HG03095 (cell line): ENCODE measurements at regions not wholly inside any gene's neighbourhood (a gene's known extent, or its start where the extent isn't known, plus 50 kb on each side); places are given as distances from the start of the nearest gene placed in this dataset.
A peak's percentile ranks its signal among the peaks of the same experiment; 100 is the strongest.
"Not testable (repeated sequence)": the region's sequence is repeated elsewhere in the genome, so short reads cannot be mapped to it uniquely, and the experiment has no call there.

Source experiments
- ATAC-seq: cut with Tn5 transposase; IDR thresholded peaks from one replicate; pipeline ENCODE4 v1.9.1; 2021; ENCODE audit warnings: moderate library complexity; ENCODE audit not compliant: unreplicated experiment

DNA sequence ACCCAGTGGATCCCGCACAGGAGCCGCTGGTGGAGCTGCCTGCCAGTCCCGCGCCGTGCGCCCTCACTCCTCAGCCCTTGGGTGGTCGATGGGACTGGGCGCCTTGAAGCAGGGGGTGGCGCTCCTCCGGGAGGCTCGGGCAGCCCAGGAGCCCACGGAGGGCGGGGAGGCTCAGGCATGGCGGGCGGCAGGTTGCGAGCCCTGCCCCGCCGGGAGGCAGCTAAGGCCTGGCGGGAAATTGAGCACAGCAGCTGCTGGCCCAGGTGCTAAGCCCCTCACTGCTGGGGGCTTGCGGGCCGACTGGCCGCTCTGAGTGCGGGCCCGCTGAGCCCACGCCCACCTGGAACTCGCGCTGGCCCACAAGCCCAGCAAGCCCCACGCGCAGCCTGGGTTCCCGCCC is 127.1 kb upstream of the TMEM164 start:
- ATAC-seq, result no peak

DNA sequence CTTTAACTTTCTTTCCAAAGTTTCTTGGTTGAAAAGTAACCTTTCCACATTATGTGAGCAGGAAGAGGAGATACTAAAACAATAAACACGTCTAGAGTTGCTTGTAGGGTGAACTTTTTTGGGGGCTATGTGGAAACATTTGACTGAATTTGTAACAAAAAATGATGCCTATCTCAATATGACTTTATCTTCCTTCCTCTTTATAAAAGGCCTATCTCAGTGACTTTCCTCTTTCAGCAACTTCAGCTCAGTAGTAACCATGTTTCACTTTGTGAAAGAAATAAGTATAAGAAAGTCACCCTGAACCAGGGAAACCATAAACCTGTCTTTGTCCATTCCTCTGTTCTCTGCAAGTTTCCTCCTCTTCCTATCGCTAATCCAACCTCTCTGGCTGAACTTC is 124.7 kb upstream of the TMEM164 start:
- no peak for ATAC-seq

DNA sequence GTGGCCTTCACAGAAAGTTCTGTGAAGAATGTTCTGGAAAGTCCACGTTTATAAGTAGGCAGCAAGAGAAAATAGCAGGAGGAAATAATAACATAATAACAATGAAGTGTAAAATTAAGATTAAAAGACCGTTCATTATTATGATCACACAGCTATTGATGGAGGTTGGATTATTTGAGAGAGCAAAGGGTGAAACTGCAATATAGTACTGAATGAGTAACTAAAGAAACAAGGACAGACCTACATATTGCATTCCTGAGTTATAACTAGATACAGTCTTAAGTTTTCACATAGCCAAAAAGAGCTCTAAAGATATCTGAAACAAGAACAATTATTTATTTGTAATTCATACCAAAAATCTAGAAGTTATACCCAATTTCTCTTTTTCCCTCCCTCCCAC is 122.9 kb upstream of the TMEM164 start:
- no peak for ATAC-seq

DNA sequence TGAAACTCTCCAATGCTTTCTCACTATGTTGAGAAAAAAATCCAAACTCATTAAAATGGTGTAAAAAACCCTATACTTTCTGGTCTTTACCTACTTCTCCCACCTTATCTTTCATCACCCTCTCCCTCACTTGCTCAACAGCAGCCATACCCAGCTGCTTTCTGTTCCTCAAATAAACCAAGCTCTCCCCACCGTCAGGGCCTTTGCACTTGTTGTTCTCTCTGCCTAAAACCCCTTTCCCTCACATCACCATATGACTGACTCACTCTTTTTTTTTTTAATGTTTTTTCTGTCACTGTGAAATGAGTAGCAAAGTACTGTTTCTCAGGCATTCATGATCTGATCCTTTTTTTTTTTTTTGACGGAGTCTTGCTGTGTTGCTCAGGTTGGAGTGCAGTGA is 122.3 kb upstream of the TMEM164 start:
- ATAC-seq, result peak; percentile 84

DNA sequence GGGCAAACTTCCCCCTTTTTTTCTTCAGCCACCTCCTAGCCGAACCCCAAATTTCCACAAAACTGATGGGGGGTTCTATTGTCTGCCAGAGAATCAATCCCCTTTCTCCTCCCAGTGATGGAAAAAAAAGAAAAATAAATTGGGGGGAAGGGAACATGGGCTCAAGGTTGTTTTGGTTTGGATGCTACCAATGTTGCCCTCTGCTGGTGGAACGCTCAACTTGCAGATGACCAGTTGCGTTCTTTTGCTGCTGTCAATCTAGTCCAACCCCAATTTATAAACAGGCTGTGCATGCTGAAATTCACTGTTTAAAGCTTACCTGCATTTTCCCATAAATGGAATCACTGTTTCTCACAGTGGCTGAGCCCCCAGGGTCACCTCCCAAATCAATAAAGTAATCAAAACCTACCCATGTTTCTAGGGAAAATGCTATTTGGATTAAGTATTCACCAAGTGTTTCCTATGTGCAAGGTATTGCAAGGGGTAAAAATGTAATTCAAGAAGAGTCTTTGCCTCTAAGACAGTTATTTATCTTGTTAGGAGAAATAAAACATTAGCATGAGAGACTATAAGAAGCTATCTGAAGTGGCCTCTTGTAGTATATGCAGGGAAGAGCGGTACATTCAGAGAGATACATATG is 116.7 kb upstream of the TMEM164 start:
- peak; percentile 44 for ATAC-seq

DNA sequence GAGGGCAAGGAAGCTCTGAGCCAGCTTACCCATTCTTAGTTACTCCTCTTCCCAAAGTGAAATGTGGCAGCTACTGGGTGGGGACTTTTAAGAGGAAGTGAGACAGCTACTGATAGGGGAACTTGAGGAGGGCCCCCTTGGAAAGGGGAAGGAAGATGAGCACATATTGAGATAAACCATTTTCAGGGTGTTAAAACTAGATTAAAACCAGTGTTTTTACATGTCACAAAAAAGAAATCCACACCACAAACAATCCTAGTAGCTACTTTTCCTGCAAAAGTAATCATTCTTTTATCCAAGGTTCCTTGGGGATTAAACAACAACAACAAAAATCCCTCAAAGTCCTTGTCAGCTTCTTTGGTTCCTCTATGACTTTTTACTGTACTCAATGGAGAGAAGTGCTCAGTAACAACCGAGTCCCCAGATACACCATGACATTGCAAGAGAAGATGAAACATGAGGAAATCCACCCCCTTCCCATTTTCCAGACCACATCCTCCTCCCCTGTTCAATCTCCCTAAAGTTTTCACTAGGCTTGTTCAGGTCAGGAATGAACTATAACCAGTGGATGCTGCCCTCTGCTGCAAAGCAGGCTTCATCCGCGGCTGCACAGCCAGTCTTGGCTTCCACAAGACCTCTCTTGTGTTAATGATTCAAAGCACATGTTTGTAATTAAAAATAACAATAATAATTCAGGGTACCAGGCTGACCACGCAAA is 113.5 kb upstream of the TMEM164 start:
- peak; percentile 46 for ATAC-seq

DNA sequence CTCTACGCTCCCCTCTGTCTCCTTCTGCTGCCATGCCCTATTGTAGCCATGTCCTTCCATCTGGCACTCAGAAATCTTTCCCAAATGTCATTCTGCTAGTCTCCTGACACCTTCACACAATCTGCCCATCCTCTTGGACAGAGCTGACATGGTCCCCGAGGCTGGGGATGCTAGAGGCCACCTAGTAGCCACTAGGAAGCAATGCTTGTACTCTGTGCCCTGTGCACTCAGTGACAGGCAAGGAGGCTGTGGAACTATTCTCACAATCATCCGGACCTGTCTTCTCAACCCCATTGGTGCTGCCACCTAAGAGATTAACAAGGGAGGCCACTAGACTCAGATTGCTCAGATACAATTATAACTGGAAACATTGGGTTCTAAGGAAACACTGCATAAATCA is 112.6 kb upstream of the TMEM164 start:
- ATAC-seq, result no peak

DNA sequence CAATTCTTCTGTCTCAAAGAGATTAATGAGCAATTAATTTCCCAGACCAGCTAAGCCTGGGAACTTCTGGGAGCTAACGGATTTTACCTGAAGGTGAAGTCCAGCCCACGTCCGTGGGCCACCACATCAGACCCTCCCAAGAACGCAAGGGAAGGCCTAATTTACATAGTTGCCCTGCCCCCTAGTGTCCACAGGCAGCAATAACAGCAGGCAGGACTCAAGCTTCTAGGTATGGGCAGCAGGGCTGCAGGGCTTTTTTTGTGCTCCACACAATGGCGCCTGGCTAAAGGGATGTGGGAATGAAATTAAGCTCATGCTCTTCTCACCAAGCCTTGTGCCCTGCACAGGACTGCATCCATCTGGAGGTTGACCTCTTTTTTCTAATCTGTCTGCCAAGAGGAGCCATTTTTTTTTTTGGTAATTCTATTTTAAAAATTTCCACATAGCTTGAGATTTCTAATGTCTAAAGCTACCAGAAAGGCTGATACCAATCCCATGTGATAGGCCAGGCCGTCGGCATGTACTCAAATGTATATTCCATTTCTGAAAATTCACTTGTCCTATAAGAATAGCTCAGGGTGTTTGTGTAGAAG is 111.9 kb upstream of the TMEM164 start:
- peak; percentile 60 for ATAC-seq

DNA sequence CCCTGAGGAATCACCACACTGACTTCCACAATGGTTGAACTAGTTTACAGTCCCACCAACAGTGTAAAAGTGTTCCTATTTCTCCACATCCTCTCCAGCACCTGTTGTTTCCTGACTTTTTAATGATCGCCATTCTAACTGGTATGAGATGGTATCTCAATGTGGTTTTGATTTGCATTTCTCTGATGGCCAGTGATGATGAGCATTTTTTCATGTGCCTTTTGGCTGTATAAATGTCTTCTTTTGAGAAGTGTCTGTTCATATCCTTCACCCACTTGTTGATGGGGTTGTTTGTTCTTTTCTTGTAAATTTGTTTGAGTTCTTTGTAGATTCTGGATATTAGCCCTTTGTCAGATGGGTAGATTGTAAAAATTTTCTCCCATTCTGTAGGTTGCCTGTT is 106.9 kb upstream of the TMEM164 start:
- ATAC-seq, result not testable (repeated sequence)

DNA sequence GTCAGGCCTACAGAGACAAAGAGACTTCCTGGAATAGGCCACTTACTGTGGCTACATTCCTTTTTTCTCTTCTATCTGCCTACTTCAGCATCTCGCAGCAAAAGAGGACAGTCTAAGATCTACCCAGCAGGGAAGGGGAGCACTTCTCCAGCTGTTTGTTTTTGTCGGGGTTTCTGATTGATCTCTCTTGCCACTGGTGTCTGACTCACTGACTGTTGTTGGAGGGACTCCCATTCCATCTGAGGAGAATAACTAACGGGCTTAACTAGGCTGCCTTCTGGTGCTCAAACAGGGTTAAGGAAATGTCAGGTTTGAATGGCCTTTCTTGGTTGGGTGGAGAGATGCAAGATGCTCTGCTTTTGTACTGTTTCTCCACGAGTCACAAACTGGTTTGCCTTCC is 100.2 kb upstream of the TMEM164 start:
- ATAC-seq, result no peak

DNA sequence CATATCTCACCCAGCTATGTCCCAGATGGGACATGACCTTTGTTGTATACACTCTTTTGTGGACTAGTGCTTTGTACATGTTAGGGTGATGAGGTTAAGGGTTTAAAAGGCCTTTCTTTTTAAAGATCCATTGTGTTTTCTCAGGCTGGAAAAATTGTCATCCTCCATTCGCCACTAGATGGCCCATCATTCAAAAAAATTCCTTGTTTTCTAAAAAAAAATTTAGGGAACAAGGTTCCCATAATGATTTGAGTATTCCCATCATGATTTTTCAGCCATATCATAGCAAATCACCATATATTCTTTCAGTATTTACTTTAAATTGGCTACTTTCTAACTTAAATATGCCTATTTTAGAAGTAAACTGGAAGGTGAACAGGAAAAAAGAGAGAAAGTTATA is 91.9 kb upstream of the TMEM164 start:
- no peak for ATAC-seq

DNA sequence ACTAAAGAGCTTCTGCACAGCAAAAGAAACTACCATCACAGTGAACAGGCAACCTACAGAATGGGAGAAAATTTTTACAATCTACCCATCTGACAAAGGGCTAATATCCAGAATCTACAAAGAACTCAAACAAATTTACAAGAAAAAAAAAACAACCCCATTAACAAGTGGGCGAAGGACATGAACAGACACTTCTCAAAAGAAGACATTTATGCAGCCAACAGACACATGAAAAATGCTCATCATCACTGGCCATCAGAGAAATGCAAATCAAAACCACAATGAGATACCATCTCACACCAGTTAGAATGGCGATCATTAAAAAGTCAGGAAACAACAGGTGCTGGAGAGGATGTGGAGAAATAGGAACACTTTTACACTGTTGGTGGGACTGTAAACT is 89.9 kb upstream of the TMEM164 start:
- ATAC-seq, result not testable (repeated sequence)

DNA sequence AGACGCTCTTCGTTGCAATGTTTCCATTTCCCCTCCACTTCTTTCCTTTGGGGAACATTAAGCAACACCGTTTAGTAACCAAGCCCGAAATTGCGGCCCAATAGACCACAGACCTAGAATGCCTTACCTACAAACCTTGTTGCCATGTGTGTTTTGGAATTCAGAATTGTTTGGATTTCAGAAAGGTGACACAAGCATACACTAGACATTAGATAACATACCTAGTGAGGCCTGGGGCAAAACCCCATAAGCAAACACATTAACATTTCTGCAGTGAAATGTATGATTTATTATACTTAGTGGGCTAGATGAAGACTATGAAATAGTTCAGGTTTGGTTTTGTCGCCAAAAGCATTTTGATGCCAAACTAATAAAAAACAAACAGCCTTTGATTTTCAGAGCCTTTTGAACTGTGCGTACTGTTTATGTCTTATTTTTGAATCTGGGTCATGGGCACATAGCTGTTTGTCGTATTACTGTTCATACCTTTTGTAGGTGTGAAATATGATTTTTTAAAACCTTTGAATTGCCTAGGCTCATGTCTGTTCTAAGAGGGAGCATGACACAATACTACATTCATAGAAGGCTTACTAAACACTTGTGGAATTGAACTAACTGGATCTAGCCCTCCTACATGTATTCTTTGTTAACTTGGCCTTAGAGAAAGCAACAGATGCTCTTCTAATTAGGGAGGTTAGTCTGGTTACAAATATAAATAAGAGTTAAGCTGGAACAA is 88.6 kb upstream of the TMEM164 start:
- ATAC-seq, result no peak

DNA sequence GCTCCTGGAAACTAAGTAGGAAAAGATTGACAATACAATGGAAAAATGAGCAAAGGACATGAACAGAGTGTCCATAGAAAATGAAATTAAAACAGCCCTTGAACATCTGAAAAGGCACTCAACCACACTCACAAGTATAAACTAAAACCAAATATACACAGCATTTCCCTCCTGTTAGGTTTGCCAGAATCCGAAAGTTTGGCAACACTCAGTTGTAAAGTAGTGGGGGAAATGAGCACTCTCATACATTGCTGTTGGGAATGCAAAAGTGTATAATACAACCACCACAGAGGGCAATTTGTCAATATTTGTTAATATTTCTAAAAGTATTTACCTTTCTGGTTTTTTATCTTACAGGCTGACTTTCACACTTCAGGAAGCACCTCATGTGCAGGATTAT is 84.2 kb upstream of the TMEM164 start:
- no peak for ATAC-seq

DNA sequence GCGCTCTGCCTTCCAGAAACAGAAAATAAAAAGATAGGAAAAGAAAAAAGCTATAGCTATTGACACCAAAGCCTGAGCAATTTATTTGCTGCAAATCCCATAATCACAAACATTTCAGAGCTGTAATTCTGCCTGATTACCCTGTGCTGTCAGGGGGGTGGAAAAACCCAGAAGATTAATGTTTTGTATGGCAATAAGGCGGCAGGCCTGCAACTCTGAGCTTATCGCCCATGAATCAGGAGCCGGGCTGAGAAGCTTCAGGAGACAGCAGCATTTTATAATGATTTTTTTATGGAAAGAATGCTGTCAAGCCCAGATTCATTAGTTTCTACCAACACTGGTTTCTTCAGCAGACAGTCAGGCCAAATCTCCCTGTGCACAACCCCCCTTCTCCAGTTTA is 82.6 kb upstream of the TMEM164 start:
- no peak for ATAC-seq

DNA sequence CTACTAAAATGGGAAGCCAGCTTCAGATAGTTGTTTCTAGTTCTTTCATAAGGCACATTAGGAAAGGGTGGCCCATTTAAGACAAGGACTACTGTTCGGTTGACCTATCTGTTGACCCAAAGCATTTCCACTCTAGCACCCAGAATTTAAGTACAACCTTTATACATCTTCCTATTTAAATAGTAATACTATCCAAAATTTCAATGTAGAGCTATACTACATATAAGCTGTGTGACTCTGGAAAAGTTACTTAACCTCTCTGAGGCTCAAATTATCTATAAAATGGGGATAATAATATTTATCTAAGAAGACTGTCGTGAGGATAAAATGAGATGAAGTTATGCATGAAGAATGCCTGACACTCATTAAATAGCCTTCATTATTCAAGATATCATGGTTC is 82.0 kb upstream of the TMEM164 start:
- no peak for ATAC-seq

DNA sequence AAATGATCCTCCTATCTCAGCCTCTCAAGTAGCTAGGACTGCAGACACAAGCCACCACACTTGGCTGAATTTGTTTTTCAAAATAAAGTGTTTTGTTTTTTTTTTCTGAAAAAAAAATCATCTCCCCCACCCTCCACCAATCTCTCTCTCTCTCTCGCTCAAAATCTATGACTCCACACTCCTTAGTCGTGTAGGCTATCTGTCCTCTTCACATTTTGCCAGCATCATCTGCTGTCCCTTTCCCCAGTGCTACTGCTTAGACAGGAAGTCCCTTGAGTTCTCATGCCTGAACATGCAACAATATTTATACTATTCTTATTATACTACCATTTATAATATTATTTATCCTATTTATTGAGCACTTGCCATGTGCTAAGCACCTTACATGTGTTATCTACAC is 80.7 kb upstream of the TMEM164 start:
- no peak for ATAC-seq

DNA sequence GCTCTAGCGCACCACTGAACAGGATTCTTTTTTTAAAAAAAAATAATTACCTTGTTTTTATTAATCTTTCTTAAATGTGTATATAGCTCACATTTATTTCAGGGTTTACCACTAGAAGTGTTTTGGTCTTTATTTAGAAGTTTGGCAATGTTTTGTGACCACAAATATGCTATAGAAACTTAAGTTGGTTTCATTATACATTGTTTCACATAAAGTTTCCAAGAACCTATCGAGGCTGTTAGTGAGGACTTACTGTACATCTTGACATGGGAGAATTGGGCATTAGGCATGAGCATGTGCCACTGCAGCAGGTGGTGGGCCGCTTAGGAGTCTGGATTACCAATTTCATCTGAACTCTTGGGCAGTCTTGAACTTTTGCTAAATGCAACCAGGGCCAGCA is 77.9 kb upstream of the TMEM164 start:
- not testable (repeated sequence) for ATAC-seq

DNA sequence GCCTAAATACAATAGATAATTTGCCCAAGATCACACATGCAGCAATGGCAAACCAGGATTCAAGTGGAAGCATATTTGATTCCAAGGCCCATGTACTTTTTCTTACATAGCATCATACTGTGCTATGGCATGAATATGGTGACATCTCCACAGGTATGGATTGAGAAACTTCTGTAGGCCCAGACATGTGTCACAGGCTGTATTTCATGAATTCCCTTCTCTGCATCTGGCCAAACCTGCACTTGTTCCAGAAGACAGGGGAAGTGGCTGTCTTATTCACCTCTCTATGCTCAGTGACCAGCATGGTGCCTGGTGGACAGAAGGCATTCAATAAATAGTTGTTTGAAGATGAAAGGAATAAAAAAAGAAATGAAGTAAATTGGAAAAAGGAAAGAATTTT is 77.3 kb upstream of the TMEM164 start:
- no peak for ATAC-seq

DNA sequence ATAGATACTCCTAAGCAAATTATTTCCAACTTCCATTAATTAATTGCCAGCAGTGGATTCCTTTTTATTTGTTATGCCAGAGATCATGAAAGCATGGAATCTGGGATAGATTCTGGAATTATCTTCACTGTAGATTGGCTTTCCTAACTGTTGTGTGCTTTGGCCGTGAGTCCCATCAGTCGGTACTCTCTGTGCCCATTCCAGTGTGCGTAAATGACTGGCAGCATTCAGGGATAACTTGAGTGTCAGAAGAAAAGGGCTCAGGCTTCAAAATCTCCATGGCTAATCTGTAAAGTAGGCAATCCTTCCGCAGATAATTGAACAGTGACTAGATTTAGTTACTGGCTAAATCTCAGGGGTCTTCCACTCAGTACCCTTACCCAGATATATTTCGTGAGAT is 76.8 kb upstream of the TMEM164 start:
- no peak for ATAC-seq

DNA sequence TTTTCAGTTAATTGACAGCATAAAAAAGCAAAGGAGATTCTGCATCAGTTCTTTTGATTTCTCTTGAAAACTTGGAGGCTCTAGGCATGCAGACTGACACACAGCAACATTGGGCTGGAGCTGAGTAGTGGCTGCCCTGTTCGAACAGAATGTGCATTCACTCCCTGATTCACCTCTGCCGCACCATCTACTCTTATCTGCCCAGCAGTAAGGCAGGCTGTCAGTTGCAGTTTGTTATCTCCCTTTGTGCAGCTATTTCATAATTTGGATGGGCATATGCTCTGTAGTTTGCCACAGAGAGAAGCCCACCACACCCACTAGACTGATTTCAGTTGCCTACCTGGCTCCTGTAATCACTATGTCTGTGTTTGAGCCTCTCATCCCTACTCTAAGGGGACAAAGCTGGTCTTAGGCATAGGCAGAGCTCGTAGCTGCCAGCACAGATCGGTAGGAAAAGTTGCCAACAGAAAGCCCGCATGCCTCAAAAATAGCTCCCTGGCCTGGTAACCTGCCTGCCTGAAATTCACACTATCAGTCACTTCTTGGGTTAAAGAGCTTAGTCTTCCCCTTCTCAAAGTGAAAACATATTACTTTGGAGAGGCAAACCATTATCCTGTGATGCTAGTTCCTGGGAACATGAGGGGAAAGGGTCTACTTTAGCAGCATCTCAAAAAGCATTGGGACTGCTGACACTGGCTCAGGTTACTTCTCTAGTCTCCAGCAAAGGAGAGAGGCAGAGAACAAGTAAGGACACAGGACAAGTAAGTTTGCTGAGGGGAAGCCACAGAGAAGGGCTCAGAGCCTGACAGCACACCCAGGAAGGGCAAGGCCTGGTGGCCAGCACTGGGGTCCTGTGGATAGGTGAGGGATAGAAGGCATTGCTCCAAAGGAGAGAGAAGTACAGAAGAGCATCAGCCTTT is 75.9 kb upstream of the TMEM164 start:
- ATAC-seq, result no peak
